Mucosa of descending colon (tissue), 3 donors: ENCODE measurements at regions not wholly inside any gene's neighbourhood (a gene's known extent, or its start where the extent isn't known, plus 50 kb on each side); places are given as distances from the start of the nearest gene placed in this dataset.

Experiments used
- ATAC-seq: fragments of 200-7000 bp; cut with Tn5 transposase; one replicate; pipeline ENCODE4 v1.9.1; 2020; ENCODE audit warnings: mild to moderate bottlenecking, moderate library complexity
- DNase-seq, 3 donors: peaks; one replicate each; pipeline ENCODE4 v3.0.0-alpha.2; 2020
- H3K36me3 ChIP-seq: fragments of 200-600 bp; one replicate; pipeline ENCODE4 v1.8.0; 2021; ENCODE audit warnings: low read depth, mild to moderate bottlenecking
- H3K4me1 ChIP-seq: fragments of 200-600 bp; one replicate; pipeline ENCODE4 v1.8.0; 2021; ENCODE audit warnings: low read depth, mild to moderate bottlenecking
- H3K4me3 ChIP-seq: fragments of 200-600 bp; one replicate; pipeline ENCODE4 v1.8.0; 2021; ENCODE audit warnings: mild to moderate bottlenecking
- H3K9me3 ChIP-seq: fragments of 200-600 bp; one replicate; pipeline ENCODE4 v1.8.0; 2021; ENCODE audit warnings: mild to moderate bottlenecking
- CTCF ChIP-seq: fragments of 200-600 bp; IDR thresholded peaks from one replicate; pipeline ENCODE4 v1.8.0; 2022; ENCODE audit warnings: antibody characterized with exemption, mild to moderate bottlenecking
- intact Hi-C, 2 donors: fragments of 100-400 bp; cut with DNase I in 1 of 2; cut with micrococcal nuclease in 1 of 2; formaldehyde crosslinking; loops; one replicate each; pipeline versions ENCODE4 v1.11.0 to v1.11.1; 2022; cut with DNase I, micrococcal nuclease
- donor health status: DM: no; HTN: no; CAD: no; lungs with moderate emphysema.
- donor health status: DM: no; HTN: no; CAD: no.
- donor health status: DM: no; HTN: yes; CAD: no.

GRCh38 chrX:145630806-145631435, 186.7 kb upstream of the SLITRK2 start:
- H3K4me1 ChIP-seq, result no peaks in the 10 kb centered on the region
- no peak overlapping the region for H3K4me3 ChIP-seq
- no peaks in the 10 kb centered on the region for H3K36me3 ChIP-seq
- intact Hi-C loops, result no loop called here
- peaks cover 4% of the 10 kb centered on the region for H3K9me3 ChIP-seq
- ATAC-seq, result no peak
- no peak for TF ChIP-seq CTCF
- DNase-seq, result no peak

GRCh38 chrX:145631461-145631951, 186.1 kb upstream of the SLITRK2 start:
- no peak for TF ChIP-seq CTCF
- H3K4me1 ChIP-seq, result no peaks in the 10 kb centered on the region
- ATAC-seq (no peak), DNase-seq (no peak)
- intact Hi-C loops, result no loop called here
- no peaks in the 10 kb centered on the region for H3K9me3 ChIP-seq
- no peak overlapping the region for H3K4me3 ChIP-seq
- no peaks in the 10 kb centered on the region for H3K36me3 ChIP-seq

- TF ChIP-seq CTCF, result no peak
- Histone ChIP-seq H3K4me3 (no peak overlapping the region), H3K4me1 (no peaks in the 10 kb centered on the region), H3K9me3 (no peaks in the 10 kb centered on the region), H3K36me3 (no peaks in the 10 kb centered on the region)
- intact Hi-C loops, result no loop called here
- ATAC-seq (no peak), DNase-seq (no peak)
Measured at GRCh38 chrX:145654486-145654885, 163.1 kb upstream of the SLITRK2 start.

GRCh38 chrX:145673841-145674240, 143.8 kb upstream of the SLITRK2 start:
- Histone ChIP-seq H3K4me1 (no peaks in the 10 kb centered on the region), H3K9me3 (no peaks in the 10 kb centered on the region), H3K36me3 (no peaks in the 10 kb centered on the region), H3K4me3 (no peak overlapping the region)
- DNase-seq (no peak), ATAC-seq (no peak)
- intact Hi-C loops, result no loop called here
- TF ChIP-seq CTCF, result no peak

- H3K4me1 ChIP-seq, result no peaks in the 10 kb centered on the region
- no peaks in the 10 kb centered on the region for H3K36me3 ChIP-seq
- TF ChIP-seq CTCF, result no peak
- no peaks in the 10 kb centered on the region for H3K9me3 ChIP-seq
- no peak overlapping the region for H3K4me3 ChIP-seq
- DNase-seq (no peak), ATAC-seq (no peak)
- intact Hi-C loops, result no loop called here
Measured at GRCh38 chrX:145677109-145677817, 140.4 kb upstream of the SLITRK2 start.
